GM12872 (cell line): ENCODE measurements at regions not wholly inside any gene's neighbourhood (a gene's known extent, or its start where the extent isn't known, plus 50 kb on each side); places are given as distances from the start of the nearest gene placed in this dataset.

ENCODE experiments used
- TF ChIP-seq, protein P1 (sequence below): IDR thresholded peaks from 3 replicates; pipeline ENCODE4 v1.5.1; 2011; ENCODE audit warnings: low read depth, mild to moderate bottlenecking, low read length, moderate library complexity; ENCODE audit not compliant: insufficient read depth

DNA sequence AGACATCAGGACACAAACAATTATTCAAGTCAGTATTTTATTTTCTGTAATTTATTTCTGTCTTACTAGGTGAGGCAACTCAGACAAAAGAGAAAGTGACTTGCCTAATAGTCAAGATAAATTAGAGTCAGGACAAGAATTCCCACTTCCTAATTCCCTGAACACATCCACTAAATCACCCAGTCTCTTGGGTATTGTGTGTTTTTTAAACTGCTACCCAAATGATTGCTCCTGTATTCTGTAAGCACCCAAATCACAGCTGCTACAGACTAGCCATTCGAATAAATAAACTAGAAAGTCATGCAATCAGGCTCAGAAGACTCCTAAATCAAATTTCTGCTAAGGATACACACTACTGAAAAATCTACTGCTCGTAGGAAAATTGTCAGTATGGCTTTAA, 263.0 kb downstream of the DUSP6 start:
- TF ChIP-seq, protein P1, sequence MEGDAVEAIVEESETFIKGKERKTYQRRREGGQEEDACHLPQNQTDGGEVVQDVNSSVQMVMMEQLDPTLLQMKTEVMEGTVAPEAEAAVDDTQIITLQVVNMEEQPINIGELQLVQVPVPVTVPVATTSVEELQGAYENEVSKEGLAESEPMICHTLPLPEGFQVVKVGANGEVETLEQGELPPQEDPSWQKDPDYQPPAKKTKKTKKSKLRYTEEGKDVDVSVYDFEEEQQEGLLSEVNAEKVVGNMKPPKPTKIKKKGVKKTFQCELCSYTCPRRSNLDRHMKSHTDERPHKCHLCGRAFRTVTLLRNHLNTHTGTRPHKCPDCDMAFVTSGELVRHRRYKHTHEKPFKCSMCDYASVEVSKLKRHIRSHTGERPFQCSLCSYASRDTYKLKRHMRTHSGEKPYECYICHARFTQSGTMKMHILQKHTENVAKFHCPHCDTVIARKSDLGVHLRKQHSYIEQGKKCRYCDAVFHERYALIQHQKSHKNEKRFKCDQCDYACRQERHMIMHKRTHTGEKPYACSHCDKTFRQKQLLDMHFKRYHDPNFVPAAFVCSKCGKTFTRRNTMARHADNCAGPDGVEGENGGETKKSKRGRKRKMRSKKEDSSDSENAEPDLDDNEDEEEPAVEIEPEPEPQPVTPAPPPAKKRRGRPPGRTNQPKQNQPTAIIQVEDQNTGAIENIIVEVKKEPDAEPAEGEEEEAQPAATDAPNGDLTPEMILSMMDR = no peak

DNA sequence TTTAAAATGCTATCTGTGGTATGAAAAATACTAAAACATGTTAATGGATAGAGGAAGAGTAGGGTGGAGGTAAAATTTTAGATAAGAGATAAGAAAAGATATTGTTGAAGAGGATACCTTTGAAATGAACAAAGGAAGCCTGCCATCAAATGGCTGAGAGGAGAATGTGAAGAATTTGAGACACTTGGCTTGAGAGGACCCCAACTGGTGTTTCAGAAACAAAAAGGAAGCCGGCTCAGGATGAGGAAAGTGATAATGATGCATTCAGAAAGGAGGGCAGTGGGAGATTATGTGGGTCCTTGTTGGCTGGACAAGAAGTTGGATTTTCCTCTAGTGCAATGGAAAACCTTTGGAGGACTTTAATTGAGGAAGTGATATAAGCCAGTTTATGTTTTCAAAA, 264.4 kb downstream of the DUSP6 start:
- TF ChIP-seq, protein P1 = no peak

DNA sequence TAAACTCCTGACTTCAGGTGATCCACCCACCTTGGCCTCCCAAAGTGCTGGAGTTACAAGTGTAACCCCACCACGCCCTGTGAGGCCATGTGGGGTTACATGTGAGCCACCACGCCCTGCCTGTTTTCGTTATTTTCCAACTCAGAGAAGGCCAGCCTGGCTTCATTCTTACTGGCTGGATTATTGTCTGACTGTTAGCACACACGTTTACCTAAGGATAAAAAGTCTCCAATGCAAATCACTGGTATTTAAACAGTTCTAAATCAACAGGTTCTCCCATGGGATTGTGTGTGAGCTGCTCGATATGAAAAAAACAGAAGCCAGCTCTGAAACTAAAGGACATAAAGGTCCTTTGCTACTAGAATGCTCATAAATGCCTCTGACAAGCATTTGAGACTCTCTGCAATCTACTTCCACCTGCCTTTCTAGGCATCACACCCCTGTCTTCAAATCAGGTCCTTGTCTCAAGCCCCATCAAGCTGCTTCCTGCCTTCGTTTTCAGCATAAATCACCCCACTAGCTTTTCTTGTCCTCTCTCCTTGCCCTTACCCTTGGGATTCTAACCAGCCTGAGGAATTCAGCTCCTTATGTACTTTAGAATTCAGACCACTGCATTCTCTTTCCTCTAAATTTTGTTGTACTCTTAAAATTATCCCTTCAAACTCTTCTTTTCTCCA, 265.0 kb downstream of the DUSP6 start:
- TF ChIP-seq, protein P1 = no peak

DNA sequence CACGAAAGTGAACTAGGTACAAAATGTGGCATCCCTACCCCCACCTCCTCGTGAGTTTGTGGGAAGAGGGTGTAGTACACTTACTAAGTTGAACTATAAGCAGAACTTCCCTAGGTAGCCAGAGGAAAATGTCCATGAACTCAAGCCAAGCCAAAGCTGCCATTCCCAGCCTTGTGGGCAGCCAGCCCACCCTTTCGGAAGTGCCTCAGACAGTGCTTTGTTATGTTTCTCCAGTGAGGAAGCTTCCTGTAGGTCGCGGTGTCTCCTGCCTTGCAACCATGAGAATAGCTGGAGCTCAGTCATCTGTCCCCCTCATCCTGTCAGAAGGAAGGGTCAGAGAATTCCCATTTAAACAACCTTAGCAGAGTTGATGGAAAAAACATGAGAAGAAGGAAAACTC, 266.9 kb downstream of the DUSP6 start:
- TF ChIP-seq, protein P1 = no peak

- TF ChIP-seq, protein P1 = no peak
These were observed 267.6 kb downstream of the DUSP6 start for GRCh38 chr12:89084751-89085150.

GRCh38 chr12:89083491-89083890, 268.8 kb downstream of the DUSP6 start:
- TF ChIP-seq, protein P1 = no peak

- TF ChIP-seq, protein P1 = no peak
These were observed 269.9 kb downstream of the DUSP6 start for GRCh38 chr12:89082370-89082753.
